Ovary (tissue), 7 donors: ENCODE measurements at regions not wholly inside any gene's neighbourhood (a gene's known extent, or its start where the extent isn't known, plus 50 kb on each side); places are given as distances from the start of the nearest gene placed in this dataset.

Experiments
- DNase-seq, 5 donors: peaks; one replicate each; pipeline ENCODE4 v3.0.0-alpha.2; 2019 to 2020
- H3K27ac ChIP-seq, 2 donors: fragments of 200-600 bp; one replicate each; pipeline versions ENCODE4 v1.5.1 to v1.8.0; 2019 to 2022
- H3K27me3 ChIP-seq: fragments of 200-600 bp; one replicate; pipeline ENCODE4 v1.8.0; 2022
- H3K36me3 ChIP-seq: fragments of 200-600 bp; sonication (generic); one replicate; pipeline ENCODE4 v1.5.1; 2019
- H3K4me1 ChIP-seq: one replicate; pipeline ENCODE4 v1.8.1; 2013; ENCODE audit warnings: mild to moderate bottlenecking, moderate library complexity; ENCODE audit not compliant: insufficient read depth
- H3K4me3 ChIP-seq: fragments of 200-600 bp; sonication (generic); one replicate; pipeline ENCODE4 v1.5.1; 2017
- H3K9me3 ChIP-seq, 2 donors: fragments of 200-600 bp in 1 of 2; sonication (generic) in 1 of 2; one replicate each; pipeline versions ENCODE4 v1.5.1 to v1.8.1; 2013 to 2019; ENCODE audit warnings: mild to moderate bottlenecking in 1 of 2, moderate library complexity in 1 of 2
- CTCF ChIP-seq, 3 donors: fragments of 450-650 bp in 2 of 3; fragments of 200-600 bp in 1 of 3; IDR thresholded peaks; one replicate each; pipeline versions ENCODE4 v1.5.1 to v1.8.0; 2016 to 2022; ENCODE audit warnings: antibody characterized with exemption in 3 of 3, mild to moderate bottlenecking in 1 of 3
- EP300 ChIP-seq: sonication (generic); formaldehyde crosslinking; IDR thresholded peaks from one replicate; pipeline ENCODE4 v1.6.1; 2017; ENCODE audit warnings: antibody characterized with exemption
- POLR2A ChIP-seq: fragments of 450-650 bp; IDR thresholded peaks from one replicate; pipeline ENCODE4 v1.6.1; 2017; ENCODE audit warnings: antibody characterized with exemption, mild to moderate bottlenecking, moderate library complexity
- WGBS, 3 donors: extraction: QIAGEN DNeasy Blood & Tissue Kit in 1 of 3; methylation state at CpG; one replicate each; pipeline versions ENCODE4 v1.1.5 to v1.1.7; 2013 to 2017; 5-methylcytosine and 5-hydroxymethylcytosine counted together
- intact Hi-C, 4 donors: fragments of 100-400 bp; cut with DNase I; formaldehyde crosslinking; loops; one replicate each; pipeline versions ENCODE4 v1.11.0 to v1.15.1; 2022 to 2023
- donor health status: DM: no; HTN: no; CAD: no; lungs with moderate emphysema.
- donor health status: DM: no; HTN: no; CAD: no.
- donor health status: Bipolar disorder and iron deficiency.
- donor health status: DM: no; HTN: no; CAD: no.
- donor health status: DM: yes; HTN: yes; CAD: no.

GRCh38 chr12:58564721-58565120 lies 355.6 kb downstream of the LRIG3 start:
- Histone ChIP-seq H3K27ac (no peak overlapping the region), H3K4me1 (peaks cover 2% of the 10 kb centered on the region), H3K27me3 (no peaks in the 10 kb centered on the region), H3K4me3 (no peak overlapping the region), H3K36me3 (no peaks in the 10 kb centered on the region), H3K9me3 (no peaks in the 10 kb centered on the region)
- WGBS, 3 donors, result 6 to 15% (median 9%) methylated on average over 1 of the region's 1 CpG
- intact Hi-C loops, result no loop called here
- TF ChIP-seq CTCF (IDR thresholded peaks at IDR 0.05) (no peak), POLR2A (no peak), EP300 (no peak)
- DNase-seq, result no peak

DNA sequence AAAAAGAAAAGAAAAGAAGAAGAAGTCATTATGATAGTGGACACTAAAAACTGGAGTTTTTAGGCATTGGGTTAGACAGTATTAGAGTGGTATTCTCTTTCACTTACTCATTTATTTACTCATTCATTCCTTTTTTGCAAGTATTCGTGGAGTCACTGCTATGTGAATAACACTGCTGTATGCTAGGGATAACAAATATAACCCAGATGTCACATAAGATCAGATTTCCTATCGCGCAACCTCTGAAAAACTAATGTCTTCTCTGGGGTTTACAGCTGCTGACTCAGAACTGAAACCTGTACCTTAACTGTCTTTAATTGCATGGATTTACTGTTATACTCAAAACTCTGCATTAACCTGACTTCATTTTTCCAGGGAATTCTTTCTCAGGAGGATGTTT lies 353.7 kb downstream of the LRIG3 start:
- Histone ChIP-seq H3K4me1 (peaks cover 2% of the 10 kb centered on the region), H3K9me3 (no peaks in the 10 kb centered on the region), H3K4me3 (no peak overlapping the region), H3K36me3 (no peaks in the 10 kb centered on the region), H3K27ac (no peak overlapping the region), H3K27me3 (no peaks in the 10 kb centered on the region)
- intact Hi-C loops, result no loop called here
- no peak for DNase-seq
- TF ChIP-seq EP300 (no peak), CTCF (IDR thresholded peaks at IDR 0.05) (no peak), POLR2A (no peak)
- WGBS, 3 donors, result 71 to 89% (median 83%) methylated on average over 3 of the region's 3 CpGs

- intact Hi-C loops, result no loop called here
- Histone ChIP-seq H3K4me1 (peaks cover 2% of the 10 kb centered on the region), H3K27me3 (no peaks in the 10 kb centered on the region), H3K9me3 (no peaks in the 10 kb centered on the region), H3K36me3 (no peaks in the 10 kb centered on the region), H3K27ac (no peak overlapping the region), H3K4me3 (no peak overlapping the region)
- TF ChIP-seq CTCF (IDR thresholded peaks at IDR 0.05), result no peak
- no peak for TF ChIP-seq EP300
- no peak for TF ChIP-seq POLR2A
- 62 to 80% (median 67%) methylated on average over 1 of the region's 1 CpG for WGBS, 3 donors
- no peak for DNase-seq
These were observed 353.1 kb downstream of the LRIG3 start for GRCh38 chr12:58567189-58567588.

DNA sequence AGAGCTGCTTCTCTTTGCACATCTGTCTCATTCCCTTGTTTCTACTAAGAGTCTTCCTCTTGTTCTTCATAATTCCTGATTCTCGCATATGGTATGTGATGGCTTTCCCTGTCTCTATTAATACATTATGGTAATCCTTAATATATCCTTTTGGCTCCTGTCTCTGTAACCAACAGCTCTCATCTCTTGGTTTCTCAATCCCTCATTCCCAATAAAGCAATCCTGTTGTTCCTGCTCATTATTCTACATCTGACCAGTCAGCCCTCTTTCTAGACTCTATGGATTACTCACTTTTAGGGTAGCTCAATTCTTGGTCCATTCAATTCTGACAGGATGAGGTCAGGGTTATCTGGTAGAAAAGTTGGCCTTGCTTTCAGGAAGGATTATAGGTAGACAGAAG lies 349.9 kb downstream of the LRIG3 start:
- H3K4me3 ChIP-seq, result no peak overlapping the region
- H3K27me3 ChIP-seq, result no peaks in the 10 kb centered on the region
- TF ChIP-seq CTCF (IDR thresholded peaks at IDR 0.05) (no peak), POLR2A (no peak), EP300 (no peak)
- no peaks in the 10 kb centered on the region for H3K36me3 ChIP-seq
- H3K9me3 ChIP-seq, result no peaks in the 10 kb centered on the region
- intact Hi-C loops, result no loop called here
- peaks cover 1% of the 10 kb centered on the region for H3K4me1 ChIP-seq
- no peak overlapping the region for H3K27ac ChIP-seq
- DNase-seq, result no peak
- 96 to 100% (median 98%) methylated on average over 1 of the region's 1 CpG for WGBS, 3 donors

DNA sequence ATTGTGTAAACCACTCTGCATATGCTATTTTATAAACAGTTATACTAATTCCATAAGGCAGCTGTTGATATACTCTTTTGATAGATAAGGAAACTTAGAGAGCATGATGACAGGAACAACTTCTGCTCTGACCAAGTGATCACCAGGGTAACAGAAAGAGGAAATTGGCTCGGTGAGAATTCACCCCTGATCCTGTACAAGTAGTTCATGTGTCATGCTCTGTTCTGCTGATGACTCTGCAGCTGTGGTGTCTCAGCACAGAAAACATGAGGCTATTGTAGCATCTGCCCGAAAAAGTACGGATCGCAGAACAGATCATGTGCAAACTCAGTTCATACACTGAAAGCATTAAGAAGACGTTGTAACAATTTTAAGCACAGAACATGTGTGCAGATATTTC lies 345.0 kb downstream of the LRIG3 start:
- H3K9me3 ChIP-seq, result no peaks in the 10 kb centered on the region
- H3K27ac ChIP-seq, result no peak overlapping the region
- peaks cover 1% of the 10 kb centered on the region for H3K4me1 ChIP-seq
- no peak for TF ChIP-seq EP300
- H3K36me3 ChIP-seq, result no peaks in the 10 kb centered on the region
- peak in 2 of 5 donors; percentile 19 to 21 for DNase-seq
- intact Hi-C loops, result no loop called here
- no peak overlapping the region for H3K4me3 ChIP-seq
- no peaks in the 10 kb centered on the region for H3K27me3 ChIP-seq
- WGBS, 3 donors, result 9 to 15% (median 15%) methylated on average over 5 of the region's 5 CpGs
